ENCODE measurements at regions not wholly inside any gene's neighbourhood (a gene's known extent, or its start where the extent isn't known, plus 50 kb on each side); places are given as distances from the start of the nearest gene placed in this dataset.

GRCh38 chr17:13833921-13834320 is 232.2 kb upstream of the HS3ST3A1 start:
- no peak for TF ChIP-seq CTCF (IDR thresholded peaks at IDR 0.05; ENCODE audit: insufficient read depth, low read depth, low read length)
- no peak for DNase-seq (ENCODE audit: low read depth)
- ChIA-PET POLR2A (interaction anchor here (0.6 kb wide), 1 partner anchor 271 kb away, joined by 3 read pairs; no protein-coding TSS in a partner anchor), CTCF (no interaction called here)
- no peak overlapping the region for H3K4me3 ChIP-seq (ENCODE audit: low read depth, low read length)
- no peaks in the 10 kb centered on the region for H3K36me3 ChIP-seq (ENCODE audit: control insufficient read depth, insufficient read depth, low read length)
- H3K27me3 ChIP-seq (ENCODE audit: control insufficient read depth, insufficient read depth, low read length): no peaks in the 10 kb centered on the region

- CTCF ChIA-PET: interaction anchor here (0.5 kb wide), 1 partner anchor 587 kb away, joined by 3 read pairs; no protein-coding TSS in a partner anchor
Observed at GRCh38 chr17:13835151-13835550, 233.4 kb upstream of the HS3ST3A1 start.

GRCh38 chr17:13837417-13837816 is 231.9 kb upstream of the COX10 start:
- ChIA-PET POLR2A (no interaction called here), CTCF (interaction anchor here (0.7 kb wide), 1 partner anchor 455 kb away, joined by 3 read pairs; no protein-coding TSS in a partner anchor)
- no peak for TF ChIP-seq CTCF (IDR thresholded peaks at IDR 0.05; ENCODE audit: insufficient read depth, low read depth, low read length)
- Histone ChIP-seq H3K4me3 (ENCODE audit: low read depth, low read length) (no peak overlapping the region), H3K27me3 (ENCODE audit: control insufficient read depth, insufficient read depth, low read length) (no peaks in the 10 kb centered on the region), H3K36me3 (ENCODE audit: control insufficient read depth, insufficient read depth, low read length) (no peaks in the 10 kb centered on the region)
- DNase-seq (ENCODE audit: low read depth): no peak

More at GRCh38 chr17:13835151-13835550, 233.4 kb upstream of the HS3ST3A1 start:
- H3K27me3 ChIP-seq (ENCODE audit: control insufficient read depth, insufficient read depth, low read length): no peaks in the 10 kb centered on the region
- no peak overlapping the region for H3K4me3 ChIP-seq (ENCODE audit: low read depth, low read length)
- no peak for DNase-seq (ENCODE audit: low read depth)
- POLR2A ChIA-PET: no interaction called here
- TF ChIP-seq CTCF (IDR thresholded peaks at IDR 0.05; ENCODE audit: insufficient read depth, low read depth, low read length): no peak
- H3K36me3 ChIP-seq (ENCODE audit: control insufficient read depth, insufficient read depth, low read length): no peaks in the 10 kb centered on the region

GRCh38 chr17:13840254-13840653 is 229.1 kb upstream of the COX10 start:
- Histone ChIP-seq H3K27me3 (ENCODE audit: control insufficient read depth, insufficient read depth, low read length) (no peaks in the 10 kb centered on the region), H3K36me3 (ENCODE audit: control insufficient read depth, insufficient read depth, low read length) (no peaks in the 10 kb centered on the region), H3K4me3 (ENCODE audit: low read depth, low read length) (no peak overlapping the region)
- no peak for TF ChIP-seq CTCF (IDR thresholded peaks at IDR 0.05; ENCODE audit: insufficient read depth, low read depth, low read length)
- no peak for DNase-seq (ENCODE audit: low read depth)
- POLR2A ChIA-PET: no interaction called here
- CTCF ChIA-PET: interaction anchor here (1.2 kb wide), 1 partner anchor 8 kb away, joined by 3 read pairs; no protein-coding TSS in a partner anchor

GRCh38 chr17:13843862-13844635 is 225.3 kb upstream of the COX10 start:
- ChIA-PET CTCF (interaction anchor here (0.7 kb wide), 1 partner anchor 12 kb away, joined by 3 read pairs; no protein-coding TSS in a partner anchor), POLR2A (no interaction called here)
- H3K4me3 ChIP-seq (ENCODE audit: low read depth, low read length): no peak overlapping the region
- no peak for TF ChIP-seq CTCF (IDR thresholded peaks at IDR 0.05; ENCODE audit: insufficient read depth, low read depth, low read length)
- H3K36me3 ChIP-seq (ENCODE audit: control insufficient read depth, insufficient read depth, low read length): no peaks in the 10 kb centered on the region
- H3K27me3 ChIP-seq (ENCODE audit: control insufficient read depth, insufficient read depth, low read length): no peaks in the 10 kb centered on the region
- no peak for DNase-seq (ENCODE audit: low read depth)

All from BJ (cell line).